Ovary (tissue), 7 donors: ENCODE measurements at regions not wholly inside any gene's neighbourhood (a gene's known extent, or its start where the extent isn't known, plus 50 kb on each side); places are given as distances from the start of the nearest gene placed in this dataset.

Source experiments
- DNase-seq, 5 donors: peaks; one replicate each; pipeline ENCODE4 v3.0.0-alpha.2; 2019 to 2020
- H3K27ac ChIP-seq, 2 donors: fragments of 200-600 bp; one replicate each; pipeline versions ENCODE4 v1.5.1 to v1.8.0; 2019 to 2022
- H3K27me3 ChIP-seq: fragments of 200-600 bp; one replicate; pipeline ENCODE4 v1.8.0; 2022
- H3K36me3 ChIP-seq: fragments of 200-600 bp; sonication (generic); one replicate; pipeline ENCODE4 v1.5.1; 2019
- H3K4me1 ChIP-seq: one replicate; pipeline ENCODE4 v1.8.1; 2013; ENCODE audit warnings: mild to moderate bottlenecking, moderate library complexity; ENCODE audit not compliant: insufficient read depth
- H3K4me3 ChIP-seq: fragments of 200-600 bp; sonication (generic); one replicate; pipeline ENCODE4 v1.5.1; 2017
- H3K9me3 ChIP-seq, 2 donors: fragments of 200-600 bp in 1 of 2; sonication (generic) in 1 of 2; one replicate each; pipeline versions ENCODE4 v1.5.1 to v1.8.1; 2013 to 2019; ENCODE audit warnings: mild to moderate bottlenecking in 1 of 2, moderate library complexity in 1 of 2
- CTCF ChIP-seq, 3 donors: fragments of 450-650 bp in 2 of 3; fragments of 200-600 bp in 1 of 3; IDR thresholded peaks; one replicate each; pipeline versions ENCODE4 v1.5.1 to v1.8.0; 2016 to 2022; ENCODE audit warnings: antibody characterized with exemption in 3 of 3, mild to moderate bottlenecking in 1 of 3
- EP300 ChIP-seq: sonication (generic); formaldehyde crosslinking; IDR thresholded peaks from one replicate; pipeline ENCODE4 v1.6.1; 2017; ENCODE audit warnings: antibody characterized with exemption
- POLR2A ChIP-seq: fragments of 450-650 bp; IDR thresholded peaks from one replicate; pipeline ENCODE4 v1.6.1; 2017; ENCODE audit warnings: antibody characterized with exemption, mild to moderate bottlenecking, moderate library complexity
- WGBS, 3 donors: extraction: QIAGEN DNeasy Blood & Tissue Kit in 1 of 3; methylation state at CpG; one replicate each; pipeline versions ENCODE4 v1.1.5 to v1.1.7; 2013 to 2017; 5-methylcytosine and 5-hydroxymethylcytosine counted together
- intact Hi-C, 4 donors: fragments of 100-400 bp; cut with DNase I; formaldehyde crosslinking; loops; one replicate each; pipeline versions ENCODE4 v1.11.0 to v1.15.1; 2022 to 2023
- donor health status: DM: no; HTN: no; CAD: no; lungs with moderate emphysema.
- donor health status: DM: no; HTN: no; CAD: no.
- donor health status: Bipolar disorder and iron deficiency.
- donor health status: DM: no; HTN: no; CAD: no.
- donor health status: DM: yes; HTN: yes; CAD: no.

- H3K36me3 ChIP-seq = no peaks in the 10 kb centered on the region
- 64 to 71% (median 65%) methylated on average over 5 of the region's 5 CpGs for WGBS, 3 donors
- intact Hi-C loops = no loop called here
Observed at GRCh38 chr12:18864900-18865561, 127.1 kb downstream of the CAPZA3 start.

GRCh38 chr12:18868717-18869116 is 130.8 kb downstream of the CAPZA3 start:
- TF ChIP-seq POLR2A = no peak
- no peak for TF ChIP-seq EP300
- no peak for TF ChIP-seq CTCF (IDR thresholded peaks at IDR 0.05)
- WGBS, 3 donors = 31 to 44% (median 31%) methylated on average over 2 of the region's 2 CpGs
- H3K36me3 ChIP-seq = no peaks in the 10 kb centered on the region

More at GRCh38 chr12:18864900-18865561, 127.1 kb downstream of the CAPZA3 start:
- Histone ChIP-seq H3K9me3 (no peaks in the 10 kb centered on the region), H3K27me3 (no peaks in the 10 kb centered on the region), H3K27ac (no peak overlapping the region), H3K4me3 (no peak overlapping the region), H3K4me1 (no peaks in the 10 kb centered on the region)
- TF ChIP-seq CTCF (IDR thresholded peaks at IDR 0.05) (no peak), POLR2A (no peak)
- DNase-seq = no peak

GRCh38 chr12:18872770-18873169 is 134.9 kb downstream of the CAPZA3 start:
- H3K4me3 ChIP-seq = no peak overlapping the region
- no peaks in the 10 kb centered on the region for H3K27me3 ChIP-seq
- intact Hi-C loops = no loop called here
- H3K27ac ChIP-seq = no peak overlapping the region
- no peaks in the 10 kb centered on the region for H3K4me1 ChIP-seq
- H3K36me3 ChIP-seq = no peaks in the 10 kb centered on the region
- TF ChIP-seq EP300 (no peak), CTCF (IDR thresholded peaks at IDR 0.05) (no peak), POLR2A (no peak)
- no peaks in the 10 kb centered on the region for H3K9me3 ChIP-seq
- WGBS, 3 donors = 32 to 48% (median 39%) methylated on average over 2 of the region's 2 CpGs
- no peak for DNase-seq

More at GRCh38 chr12:18868717-18869116, 130.8 kb downstream of the CAPZA3 start:
- Histone ChIP-seq H3K27ac (no peak overlapping the region), H3K9me3 (no peaks in the 10 kb centered on the region), H3K27me3 (no peaks in the 10 kb centered on the region), H3K4me1 (no peaks in the 10 kb centered on the region), H3K4me3 (no peak overlapping the region)
- intact Hi-C loops = no loop called here
- no peak for DNase-seq

GRCh38 chr12:18878676-18879180 is 140.8 kb downstream of the CAPZA3 start:
- no peak overlapping the region for H3K4me3 ChIP-seq
- H3K27me3 ChIP-seq = no peaks in the 10 kb centered on the region
- DNase-seq = no peak
- TF ChIP-seq CTCF (IDR thresholded peaks at IDR 0.05) (no peak), POLR2A (no peak)
- no peaks in the 10 kb centered on the region for H3K4me1 ChIP-seq
- no peaks in the 10 kb centered on the region for H3K9me3 ChIP-seq
- H3K36me3 ChIP-seq = no peaks in the 10 kb centered on the region
- H3K27ac ChIP-seq = no peak overlapping the region
- WGBS, 3 donors = 90 to 94% (median 91%) methylated on average over 2 of the region's 2 CpGs
- intact Hi-C loops = no loop called here
